Kidney epithelial cell (primary cell): ENCODE measurements at regions not wholly inside any gene's neighbourhood (a gene's known extent, or its start where the extent isn't known, plus 50 kb on each side); places are given as distances from the start of the nearest gene placed in this dataset.

Experiments
- DNase-seq: peaks from one replicate; pipeline ENCODE4 v3.0.0-alpha.2; 2010; ENCODE audit warnings: low read depth
- H3K27me3 ChIP-seq: 2 replicates; pipeline ENCODE4 v1.6.0; 2011; ENCODE audit warnings: low read length; ENCODE audit not compliant: control insufficient read depth, insufficient read depth
- H3K36me3 ChIP-seq: 2 replicates; pipeline ENCODE4 v1.5.1; 2011; ENCODE audit warnings: low read length; ENCODE audit not compliant: control insufficient read depth, insufficient read depth
- H3K4me3 ChIP-seq: 2 replicates; pipeline ENCODE4 v1.5.1; 2011; ENCODE audit warnings: low read depth, mild to moderate bottlenecking, control low read depth, low read length
- TF ChIP-seq, protein P1 (sequence below): IDR thresholded peaks from 2 replicates; pipeline ENCODE4 v1.5.1; 2011; ENCODE audit warnings: mild to moderate bottlenecking, moderate library complexity, low read length, control low read depth, inconsistent platforms; ENCODE audit not compliant: insufficient read depth, poor library complexity, severe bottlenecking

DNA sequence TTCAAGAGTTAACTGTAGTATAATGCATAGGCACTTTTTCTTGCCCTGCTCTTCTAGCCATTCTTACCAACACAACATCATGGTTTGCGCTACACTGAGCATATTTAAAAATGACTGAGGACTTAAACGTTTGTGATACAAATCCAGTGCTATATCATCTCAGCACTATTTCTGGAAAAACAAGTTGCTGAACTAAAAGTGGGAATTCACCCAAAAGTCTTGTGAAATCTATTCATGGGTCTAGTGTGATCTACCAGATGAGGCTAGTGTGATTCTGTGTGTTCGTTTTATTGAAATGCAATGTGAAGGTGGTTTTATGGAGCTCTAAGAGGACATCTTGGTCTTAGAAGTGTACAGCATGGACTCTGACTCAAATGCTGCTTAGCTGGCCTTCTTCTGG lies 584.6 kb upstream of the POM121L12 start:
- TF ChIP-seq, protein P1, sequence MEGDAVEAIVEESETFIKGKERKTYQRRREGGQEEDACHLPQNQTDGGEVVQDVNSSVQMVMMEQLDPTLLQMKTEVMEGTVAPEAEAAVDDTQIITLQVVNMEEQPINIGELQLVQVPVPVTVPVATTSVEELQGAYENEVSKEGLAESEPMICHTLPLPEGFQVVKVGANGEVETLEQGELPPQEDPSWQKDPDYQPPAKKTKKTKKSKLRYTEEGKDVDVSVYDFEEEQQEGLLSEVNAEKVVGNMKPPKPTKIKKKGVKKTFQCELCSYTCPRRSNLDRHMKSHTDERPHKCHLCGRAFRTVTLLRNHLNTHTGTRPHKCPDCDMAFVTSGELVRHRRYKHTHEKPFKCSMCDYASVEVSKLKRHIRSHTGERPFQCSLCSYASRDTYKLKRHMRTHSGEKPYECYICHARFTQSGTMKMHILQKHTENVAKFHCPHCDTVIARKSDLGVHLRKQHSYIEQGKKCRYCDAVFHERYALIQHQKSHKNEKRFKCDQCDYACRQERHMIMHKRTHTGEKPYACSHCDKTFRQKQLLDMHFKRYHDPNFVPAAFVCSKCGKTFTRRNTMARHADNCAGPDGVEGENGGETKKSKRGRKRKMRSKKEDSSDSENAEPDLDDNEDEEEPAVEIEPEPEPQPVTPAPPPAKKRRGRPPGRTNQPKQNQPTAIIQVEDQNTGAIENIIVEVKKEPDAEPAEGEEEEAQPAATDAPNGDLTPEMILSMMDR: no peak
- DNase-seq: no peak
- no peaks in the 10 kb centered on the region for H3K27me3 ChIP-seq
- H3K4me3 ChIP-seq: no peak overlapping the region
- no peaks in the 10 kb centered on the region for H3K36me3 ChIP-seq

DNA sequence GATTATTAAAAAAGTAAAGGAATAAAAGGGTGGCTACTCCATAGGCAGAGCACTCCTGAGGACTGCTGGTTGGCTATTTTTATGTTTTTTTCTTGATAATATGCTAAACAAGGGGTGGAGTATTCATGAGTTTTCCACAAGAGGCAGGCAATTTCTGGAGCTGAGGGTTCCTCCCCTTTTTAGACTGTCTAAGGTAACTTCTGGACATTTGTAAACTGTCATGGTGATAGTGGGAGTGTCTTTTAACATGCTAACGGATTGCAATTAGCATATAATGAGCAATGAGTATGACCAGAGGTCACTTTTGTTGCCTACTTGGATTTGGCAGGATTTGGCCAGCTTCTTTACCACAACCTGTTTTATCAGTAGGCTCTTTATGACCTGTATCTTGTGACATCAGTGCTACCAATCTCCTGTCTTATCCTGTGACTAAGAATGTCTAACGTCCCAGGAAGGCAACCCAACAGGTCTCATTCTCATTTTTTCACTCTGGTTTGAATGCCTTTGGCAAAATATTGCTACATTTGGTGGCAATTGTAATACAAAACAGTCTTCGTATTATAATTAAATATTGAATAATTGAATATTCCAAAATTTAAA lies 587.8 kb upstream of the POM121L12 start:
- TF ChIP-seq, protein P1: no peak
- H3K36me3 ChIP-seq: no peaks in the 10 kb centered on the region
- no peak overlapping the region for H3K4me3 ChIP-seq
- DNase-seq: no peak
- no peaks in the 10 kb centered on the region for H3K27me3 ChIP-seq

DNA sequence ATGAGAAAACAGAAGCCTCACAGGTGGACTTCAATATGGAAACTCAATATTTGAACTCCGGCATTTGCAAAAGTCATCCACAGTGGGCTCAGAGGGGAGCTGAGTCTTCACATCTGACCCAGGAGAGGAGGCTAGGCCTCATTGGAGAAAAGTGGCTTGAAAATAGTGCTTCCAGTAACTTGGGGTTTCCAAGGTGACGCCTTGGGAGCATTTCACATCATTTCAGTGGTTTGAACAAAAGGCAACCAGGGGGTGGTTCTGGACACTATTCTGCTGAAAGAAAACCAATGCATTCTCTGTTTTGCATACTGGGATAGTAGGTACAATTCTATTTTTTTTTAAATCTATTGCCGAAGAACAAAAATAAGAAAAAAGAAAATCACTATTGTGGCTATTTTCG lies 599.2 kb upstream of the POM121L12 start:
- DNase-seq: no peak
- Histone ChIP-seq H3K27me3 (no peaks in the 10 kb centered on the region), H3K4me3 (no peak overlapping the region), H3K36me3 (no peaks in the 10 kb centered on the region)
- TF ChIP-seq, protein P1: no peak

DNA sequence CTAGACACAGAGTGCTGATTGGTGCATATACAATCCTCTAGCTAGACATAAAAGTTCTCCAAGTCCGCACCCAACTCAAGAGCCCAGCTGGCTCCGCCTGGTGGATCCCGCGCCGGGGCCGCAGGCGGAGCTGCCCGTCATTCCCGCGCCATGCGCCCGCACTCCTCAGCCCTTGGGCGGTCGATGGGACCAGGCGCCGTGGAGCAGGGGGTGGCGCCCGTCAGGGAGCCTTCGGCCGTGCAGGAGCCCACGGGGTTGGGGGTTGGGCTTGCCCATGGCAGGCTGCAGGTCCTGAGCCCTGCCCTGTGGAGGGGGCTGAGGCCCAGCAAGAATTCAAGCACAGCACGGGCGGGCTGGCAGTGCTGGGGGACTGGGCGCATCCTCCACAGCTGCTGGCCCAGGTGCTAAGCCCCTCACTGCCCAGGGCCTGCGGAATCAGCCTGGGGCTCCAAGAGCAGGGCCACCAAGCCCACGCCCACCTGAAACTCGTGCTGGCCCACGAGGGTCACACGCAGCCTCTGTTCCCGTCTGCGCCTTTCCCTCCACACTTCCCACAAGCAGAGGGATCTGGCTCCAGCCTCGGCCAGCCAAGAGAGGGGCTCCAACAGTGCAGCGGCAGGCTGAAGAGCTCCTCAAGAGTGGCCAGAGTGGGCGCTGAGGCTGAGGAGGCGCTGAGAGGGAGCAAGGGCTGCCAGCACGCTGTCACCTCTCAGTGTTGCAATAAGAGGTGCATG lies 604.2 kb upstream of the POM121L12 start:
- TF ChIP-seq, protein P1: no peak
- Histone ChIP-seq H3K4me3 (no peak overlapping the region), H3K36me3 (no peaks in the 10 kb centered on the region), H3K27me3 (no peaks in the 10 kb centered on the region)
- no peak for DNase-seq

DNA sequence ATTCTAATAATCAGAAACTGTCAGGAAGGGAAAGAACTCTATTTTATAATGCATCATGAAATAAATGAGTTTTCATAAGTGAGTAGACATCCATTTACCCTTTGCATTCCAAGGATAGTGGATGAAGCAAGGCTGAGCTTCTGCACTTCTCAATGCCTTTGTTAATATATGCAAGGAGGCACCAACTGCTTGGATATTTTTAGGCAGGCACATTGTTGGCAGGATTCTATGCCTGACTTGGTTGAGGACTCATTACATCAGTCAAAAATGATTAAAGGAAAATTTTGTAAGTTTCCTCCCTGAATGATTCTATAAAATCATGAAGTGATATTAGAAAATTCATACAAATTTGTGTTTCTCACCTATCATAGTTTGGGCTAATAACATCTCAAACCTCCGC lies 612.2 kb upstream of the POM121L12 start:
- no peaks in the 10 kb centered on the region for H3K36me3 ChIP-seq
- no peak overlapping the region for H3K4me3 ChIP-seq
- DNase-seq: no peak
- TF ChIP-seq, protein P1: no peak
- no peaks in the 10 kb centered on the region for H3K27me3 ChIP-seq

DNA sequence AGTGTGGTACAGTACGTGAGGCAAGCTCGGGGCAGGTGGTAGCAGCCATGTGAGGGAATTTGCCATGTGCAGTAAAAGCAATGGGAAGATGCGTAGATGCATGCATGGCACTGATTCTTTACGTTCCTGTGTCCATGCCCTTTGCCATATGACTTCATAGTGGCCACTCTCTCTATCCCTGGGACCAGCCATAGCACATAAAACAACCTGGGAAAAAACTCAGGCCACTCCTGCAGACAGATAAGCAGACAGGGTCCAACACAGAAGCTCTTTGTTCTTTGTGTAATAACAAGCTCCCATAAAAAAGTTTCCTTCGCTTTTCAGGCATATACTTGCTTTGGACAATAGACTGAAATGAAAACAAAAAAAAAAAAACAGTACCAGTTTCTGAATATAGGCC lies 622.4 kb upstream of the POM121L12 start:
- no peak for DNase-seq
- TF ChIP-seq, protein P1: no peak
- Histone ChIP-seq H3K4me3 (no peak overlapping the region), H3K27me3 (no peaks in the 10 kb centered on the region), H3K36me3 (no peaks in the 10 kb centered on the region)
